Fibroblast of villous mesenchyme (primary cell): ENCODE measurements at regions not wholly inside any gene's neighbourhood (a gene's known extent, or its start where the extent isn't known, plus 50 kb on each side); places are given as distances from the start of the nearest gene placed in this dataset.

Source experiments
- DNase-seq: peaks from one replicate; pipeline ENCODE4 v3.0.0-alpha.2; 2010; ENCODE audit warnings: low read depth
- H3K4me3 ChIP-seq: 2 replicates; pipeline ENCODE4 v1.5.1; 2011; ENCODE audit warnings: low read depth, mild to moderate bottlenecking, low read length
- TF ChIP-seq, protein P1 (sequence below): IDR thresholded peaks from 2 replicates; pipeline ENCODE4 v1.5.1; 2012; ENCODE audit warnings: low read depth, mild to moderate bottlenecking, low read length; ENCODE audit not compliant: insufficient read depth

DNA sequence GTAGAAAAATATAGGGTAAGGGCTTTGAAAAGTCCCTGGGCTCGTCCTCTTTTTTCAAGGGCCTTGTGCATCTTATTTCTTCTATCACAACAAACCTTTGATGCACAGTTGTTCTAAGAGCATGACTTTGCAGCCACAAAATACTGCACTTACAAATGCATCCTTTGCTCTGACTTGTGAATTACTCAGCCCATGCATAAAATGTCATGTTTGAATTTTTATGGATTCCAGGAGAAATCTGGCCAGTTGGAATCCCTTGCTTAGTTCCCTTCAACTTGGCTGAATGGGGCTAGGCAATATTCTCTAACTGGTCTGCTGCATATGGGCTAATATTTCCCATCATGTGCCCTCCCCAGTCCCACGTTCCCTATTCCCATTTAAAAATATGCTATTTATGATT, 523.9 kb upstream of the RGMA start:
- TF ChIP-seq, protein P1, sequence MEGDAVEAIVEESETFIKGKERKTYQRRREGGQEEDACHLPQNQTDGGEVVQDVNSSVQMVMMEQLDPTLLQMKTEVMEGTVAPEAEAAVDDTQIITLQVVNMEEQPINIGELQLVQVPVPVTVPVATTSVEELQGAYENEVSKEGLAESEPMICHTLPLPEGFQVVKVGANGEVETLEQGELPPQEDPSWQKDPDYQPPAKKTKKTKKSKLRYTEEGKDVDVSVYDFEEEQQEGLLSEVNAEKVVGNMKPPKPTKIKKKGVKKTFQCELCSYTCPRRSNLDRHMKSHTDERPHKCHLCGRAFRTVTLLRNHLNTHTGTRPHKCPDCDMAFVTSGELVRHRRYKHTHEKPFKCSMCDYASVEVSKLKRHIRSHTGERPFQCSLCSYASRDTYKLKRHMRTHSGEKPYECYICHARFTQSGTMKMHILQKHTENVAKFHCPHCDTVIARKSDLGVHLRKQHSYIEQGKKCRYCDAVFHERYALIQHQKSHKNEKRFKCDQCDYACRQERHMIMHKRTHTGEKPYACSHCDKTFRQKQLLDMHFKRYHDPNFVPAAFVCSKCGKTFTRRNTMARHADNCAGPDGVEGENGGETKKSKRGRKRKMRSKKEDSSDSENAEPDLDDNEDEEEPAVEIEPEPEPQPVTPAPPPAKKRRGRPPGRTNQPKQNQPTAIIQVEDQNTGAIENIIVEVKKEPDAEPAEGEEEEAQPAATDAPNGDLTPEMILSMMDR, result no peak
- H3K4me3 ChIP-seq, result no peak overlapping the region
- no peak for DNase-seq

DNA sequence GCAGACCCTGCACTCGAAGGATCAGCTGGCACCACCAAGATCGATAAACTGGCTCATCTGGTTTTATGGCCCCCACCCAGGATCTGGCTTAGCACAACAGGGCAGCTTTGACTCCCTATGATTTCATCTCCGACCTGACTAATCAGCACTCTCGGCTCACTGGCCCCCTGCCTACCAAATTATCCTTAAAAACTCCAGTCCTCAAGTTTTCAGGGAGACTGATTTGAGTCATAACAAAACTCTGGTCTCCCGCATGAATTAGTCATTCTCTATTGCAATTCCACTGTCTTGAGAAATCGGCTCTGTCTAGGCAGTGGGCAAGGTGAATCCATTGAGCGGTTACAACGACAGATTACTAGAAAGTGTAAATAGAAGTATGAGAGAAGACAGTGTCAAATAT, 521.9 kb upstream of the RGMA start:
- no peak for DNase-seq
- H3K4me3 ChIP-seq, result no peak overlapping the region

DNA sequence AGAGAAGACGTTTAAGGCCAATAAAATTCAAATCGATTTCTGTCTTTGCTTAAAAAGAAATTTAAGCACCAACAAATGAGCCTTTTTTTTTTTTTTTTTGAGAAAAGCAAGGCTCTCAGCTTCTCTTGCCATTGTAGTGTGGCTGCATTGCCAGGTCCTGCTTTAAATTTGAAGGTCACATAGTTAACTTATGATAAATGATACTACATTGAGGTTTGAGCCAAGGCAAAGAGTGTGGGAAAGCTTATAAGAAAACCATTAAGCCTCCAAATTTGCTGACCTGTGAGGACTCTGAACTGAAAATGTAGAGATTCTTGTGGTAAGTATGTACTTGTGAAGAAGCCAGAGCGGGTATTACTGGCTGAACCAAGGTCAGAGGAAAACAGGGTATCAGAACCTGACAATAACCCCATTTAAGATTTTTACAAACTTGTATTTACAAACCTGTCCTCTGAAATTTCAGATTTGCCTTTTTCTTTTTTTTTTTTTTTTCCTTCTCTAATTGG, 519.7 kb upstream of the RGMA start:
- TF ChIP-seq, protein P1, result no peak
- H3K4me3 ChIP-seq, result no peak overlapping the region
- DNase-seq, result no peak

More for the DNA sequence above, 521.9 kb upstream of the RGMA start:
- TF ChIP-seq, protein P1, result no peak

DNA sequence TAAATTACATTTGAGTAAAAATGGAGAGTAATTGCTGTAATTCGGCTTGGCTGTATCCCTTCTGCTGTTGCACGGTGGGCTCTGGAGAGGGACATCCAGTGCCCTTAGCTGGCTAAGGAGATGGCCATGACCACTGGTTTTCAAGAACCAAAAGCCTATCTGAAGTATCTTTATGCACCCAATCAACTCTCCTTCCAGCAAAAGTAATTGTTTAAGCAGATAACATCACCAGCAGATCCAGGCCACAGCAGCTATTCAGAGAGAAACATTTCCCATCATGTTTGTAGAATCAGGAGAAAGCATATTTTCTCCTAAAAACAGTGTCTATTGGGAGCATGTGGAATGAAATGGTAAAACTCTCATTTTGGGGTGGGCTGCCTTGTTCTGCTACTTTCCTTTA, 514.5 kb upstream of the RGMA start:
- DNase-seq, result no peak
- no peak overlapping the region for H3K4me3 ChIP-seq
- TF ChIP-seq, protein P1, result no peak

DNA sequence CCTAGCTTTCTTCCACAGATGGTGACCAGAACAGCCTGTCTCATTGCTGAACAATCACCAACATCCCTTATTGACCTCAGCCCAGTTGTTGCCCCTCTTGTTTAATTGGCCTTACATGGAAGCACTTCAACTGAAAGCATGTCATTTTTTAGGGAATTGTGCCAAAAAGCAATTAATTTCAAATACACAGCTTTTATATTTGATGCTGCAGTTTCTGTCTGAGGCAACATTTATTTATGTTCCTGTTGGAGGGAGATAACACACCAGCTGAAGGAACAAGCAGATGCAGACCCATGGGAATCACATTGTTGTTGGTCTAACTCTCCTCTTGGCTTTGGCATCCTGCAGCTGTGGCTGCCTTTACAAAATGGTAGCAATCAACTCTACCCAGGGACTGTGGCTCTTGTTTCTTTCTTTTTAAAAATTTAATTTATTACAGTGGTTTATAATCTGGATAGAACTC, 498.1 kb upstream of the RGMA start:
- no peak overlapping the region for H3K4me3 ChIP-seq
- TF ChIP-seq, protein P1, result no peak
- no peak for DNase-seq

DNA sequence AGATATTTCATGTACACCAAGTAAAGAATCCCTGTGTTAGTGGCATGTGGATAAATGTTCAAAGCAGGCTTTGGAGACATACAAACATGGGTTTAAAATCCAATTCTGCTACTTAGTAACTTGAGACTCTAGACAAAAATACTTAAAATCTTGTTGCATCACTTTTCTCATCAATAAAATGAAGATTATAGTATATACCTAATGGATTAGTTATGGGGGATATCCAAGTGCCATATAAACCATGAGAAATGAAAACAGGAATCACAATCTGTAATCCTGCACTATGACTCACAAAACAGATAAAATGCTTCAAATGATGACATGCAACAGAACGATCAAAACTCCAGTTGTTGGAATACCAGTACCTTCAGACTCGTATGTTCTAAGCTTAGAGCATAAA, 496.0 kb upstream of the RGMA start:
- no peak for DNase-seq
- H3K4me3 ChIP-seq, result no peak overlapping the region
- TF ChIP-seq, protein P1, result no peak

DNA sequence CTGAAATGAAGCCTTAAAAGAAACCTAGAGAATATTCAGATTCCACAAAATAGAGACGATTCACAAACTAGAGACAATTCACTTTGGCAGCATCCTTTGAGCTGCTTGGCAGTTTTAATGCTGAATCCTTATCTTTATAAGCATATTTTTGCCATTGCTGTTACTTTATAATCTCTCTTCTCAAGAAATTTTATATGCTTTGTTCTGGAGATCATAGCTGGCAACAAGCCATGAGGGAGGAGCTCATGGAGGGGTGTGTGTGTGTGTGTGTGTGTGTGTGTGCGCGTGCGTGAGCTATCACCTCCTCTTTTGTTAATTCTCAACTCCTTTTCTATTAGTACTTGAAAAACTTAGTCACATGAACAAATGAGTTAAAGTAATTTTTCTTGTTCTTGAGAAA, 495.0 kb upstream of the RGMA start:
- H3K4me3 ChIP-seq, result no peak overlapping the region
- TF ChIP-seq, protein P1, result no peak
- no peak for DNase-seq
